ENCODE measurements at regions not wholly inside any gene's neighbourhood (a gene's known extent, or its start where the extent isn't known, plus 50 kb on each side); places are given as distances from the start of the nearest gene placed in this dataset.

- DNase-seq = no peak
These were observed 108.8 kb downstream of the SQOR start for GRCh38 chr15:45743426-45744235.

GRCh38 chr15:45744236-45744589 is 109.4 kb downstream of the SQOR start:
- DNase-seq = no peak

- DNase-seq = no peak
These were observed 112.6 kb downstream of the SQOR start for GRCh38 chr15:45747426-45747825.

- no peak for DNase-seq
These were observed 116.8 kb downstream of the SQOR start for GRCh38 chr15:45751629-45752028.

- DNase-seq = no peak
These were observed 125.1 kb downstream of the SQOR start for GRCh38 chr15:45759936-45760335.

GRCh38 chr15:45762726-45763125 is 127.9 kb downstream of the SQOR start:
- no peak for DNase-seq

GRCh38 chr15:45763170-45763869 is 128.5 kb downstream of the SQOR start:
- DNase-seq = no peak

- no peak for DNase-seq
These were observed 138.3 kb downstream of the SQOR start for GRCh38 chr15:45773149-45773548.

GRCh38 chr15:45776772-45777171 is 141.9 kb downstream of the SQOR start:
- no peak for DNase-seq

GRCh38 chr15:45777781-45778180 is 143.0 kb downstream of the SQOR start:
- DNase-seq = no peak

GRCh38 chr15:45780352-45780751 is 145.5 kb downstream of the SQOR start:
- no peak for DNase-seq

GRCh38 chr15:45784656-45785055 is 149.8 kb downstream of the SQOR start:
- DNase-seq = no peak

- no peak for DNase-seq
These were observed 151.1 kb downstream of the SQOR start for GRCh38 chr15:45785897-45786296.

- DNase-seq = no peak
These were observed 155.6 kb downstream of the SQOR start for GRCh38 chr15:45790325-45790943.

GRCh38 chr15:45794304-45794703 is 159.5 kb downstream of the SQOR start:
- DNase-seq = no peak

- peak in 1 of 2 donors; percentile 19 for DNase-seq
These were observed 160.0 kb downstream of the SQOR start for GRCh38 chr15:45794712-45795439.

- DNase-seq = peak; percentile 17 to 32
These were observed 160.7 kb downstream of the SQOR start for GRCh38 chr15:45795440-45796069.

GRCh38 chr15:45796433-45796832 is 161.6 kb downstream of the SQOR start:
- no peak for DNase-seq

- DNase-seq = no peak
These were observed 164.7 kb downstream of the SQOR start for GRCh38 chr15:45799508-45799907.

- no peak for DNase-seq
These were observed 166.7 kb downstream of the SQOR start for GRCh38 chr15:45801543-45801942.

GRCh38 chr15:45802140-45802539 is 167.3 kb downstream of the SQOR start:
- no peak for DNase-seq

- no peak for DNase-seq
These were observed 169.2 kb downstream of the SQOR start for GRCh38 chr15:45804028-45804427.

Data from right lung (tissue), 2 donors.